ENCODE measurements at regions not wholly inside any gene's neighbourhood (a gene's known extent, or its start where the extent isn't known, plus 50 kb on each side); places are given as distances from the start of the nearest gene placed in this dataset.

GRCh38 chr6:12567682-12568081 is 148.9 kb upstream of the PHACTR1 start:
- TF ChIP-seq CTCF (IDR thresholded peaks at IDR 0.05): no peak
- no peak for TF ChIP-seq POLR2A (IDR thresholded peaks at IDR 0.05)

All from esophagus squamous epithelium (tissue), 4 donors.